Endothelial cell of umbilical vein (primary cell): ENCODE measurements at regions not wholly inside any gene's neighbourhood (a gene's known extent, or its start where the extent isn't known, plus 50 kb on each side); places are given as distances from the start of the nearest gene placed in this dataset.
A peak's percentile ranks its signal among the peaks of the same experiment; 100 is the strongest.

Experiments used
- BruUV-seq: library from RNA; stranded (reverse); fragments of 400-500 nt; replicated peaks from 2 replicates; lab custom pipeline; 2021; lab: Mats Ljungman, UMichigan
- CTCF ChIA-PET: fragments of 300-600, 350-600 bp; sonication (Branson Sonifier 250); formaldehyde crosslinking; loops from one replicate; lab custom pipeline; 2021; ENCODE audit warnings: antibody characterized with exemption, inconsistent platforms; lab: Charles Lee
- POLR2A ChIA-PET: fragments of 300-600, 350-600 bp; sonication (Branson Sonifier 250); formaldehyde crosslinking; loops from one replicate; lab custom pipeline; 2021; ENCODE audit warnings: antibody characterized with exemption, inconsistent platforms; lab: Charles Lee
- DNase-seq: peaks from one replicate; pipeline ENCODE4 v3.0.0-alpha.2; 2011; ENCODE audit warnings: low read depth, low spot score
- FAIRE-seq: peaks from 2 replicates; lab custom pipeline; 2011; peaks lifted over from hg19 to GRCh38; lab: Jason Lieb, UNC
- H2AFZ ChIP-seq: 2 replicates; pipeline ENCODE4 v1.6.0; 2012; ENCODE audit warnings: low read depth, low read length, control low read depth, inconsistent platforms
- H3K27ac ChIP-seq: 2 replicates; pipeline ENCODE4 v1.5.1; 2011; ENCODE audit warnings: low read depth, mild to moderate bottlenecking, control low read depth, low read length, moderate library complexity; ENCODE audit not compliant: insufficient read depth
- H3K27me3 ChIP-seq, 2 experiments: 2 replicates each; pipeline versions ENCODE4 v1.6.0 to v1.6.1; 2011; ENCODE audit warnings: low read length in 2 of 2, mixed read lengths in 1 of 2; ENCODE audit not compliant: control insufficient read depth in 2 of 2, insufficient read depth in 2 of 2
- H3K36me3 ChIP-seq, 2 experiments: 2 replicates in 1 of 2; 3 replicates in 1 of 2; pipeline ENCODE4 v1.5.1; 2011; ENCODE audit warnings: low read length in 2 of 2, mild to moderate bottlenecking in 1 of 2, moderate library complexity in 1 of 2; ENCODE audit not compliant: control insufficient read depth in 2 of 2, insufficient read depth in 2 of 2; ENCODE audit errors: extremely low read depth in 1 of 2
- H3K4me1 ChIP-seq: 3 replicates; pipeline ENCODE4 v1.5.1; 2011; ENCODE audit warnings: mild to moderate bottlenecking, low read length; ENCODE audit not compliant: control insufficient read depth, insufficient read depth; ENCODE audit errors: extremely low read depth
- H3K4me2 ChIP-seq: 2 replicates; pipeline ENCODE4 v1.6.1; 2011; ENCODE audit warnings: low read length, control low read depth, mixed read lengths; ENCODE audit not compliant: insufficient read depth
- H3K4me3 ChIP-seq, 3 experiments: fragments of 200-600 bp in 1 of 3; sonication (generic), shearing (Covaris generic) in 1 of 3; replicated peaks in 1 of 3; 2 replicates each; pipeline ENCODE4 v1.5.1; 2011 to 2016; ENCODE audit warnings: control low read depth in 3 of 3, low read length in 3 of 3, mild to moderate bottlenecking in 2 of 3, inconsistent platforms in 1 of 3, low read depth in 1 of 3, moderate library complexity in 1 of 3; ENCODE audit not compliant: insufficient read depth in 1 of 3
- H3K79me2 ChIP-seq: 2 replicates; pipeline ENCODE4 v1.6.0; 2012; ENCODE audit warnings: low read length, inconsistent platforms; ENCODE audit not compliant: control insufficient read depth, insufficient read depth
- H3K9ac ChIP-seq: replicated peaks from 2 replicates; pipeline ENCODE3; 2011; ENCODE audit warnings: low read length, control low read depth; ENCODE audit not compliant: insufficient read depth; ENCODE audit errors: extremely low read depth
- H3K9me1 ChIP-seq: replicated peaks from 3 replicates; pipeline ENCODE4 v1.6.0; 2011; ENCODE audit warnings: mild to moderate bottlenecking, low read length; ENCODE audit not compliant: control insufficient read depth, insufficient read depth; ENCODE audit errors: extremely low read depth
- H3K9me3 ChIP-seq: replicated peaks from 2 replicates; pipeline ENCODE4 v1.5.1; 2012; ENCODE audit warnings: low read length, inconsistent platforms; ENCODE audit not compliant: control insufficient read depth, insufficient read depth
- H4K20me1 ChIP-seq: replicated peaks from 2 replicates; pipeline ENCODE3; 2011; ENCODE audit warnings: mild to moderate bottlenecking, low read length; ENCODE audit not compliant: control insufficient read depth, insufficient read depth; ENCODE audit errors: extremely low read depth
- CTCF ChIP-seq, 2 donors: IDR thresholded peaks; 1 replicate in 1 of 2; 2 replicates in 1 of 2; pipeline ENCODE4 v1.5.1; 2011; ENCODE audit warnings: low read length in 2 of 2, mild to moderate bottlenecking in 2 of 2, moderate library complexity in 2 of 2, control low read depth in 1 of 2, inconsistent platforms in 1 of 2, low read depth in 1 of 2; ENCODE audit not compliant: insufficient read depth in 1 of 2; ENCODE audit errors: extremely low read depth in 1 of 2
- FOS ChIP-seq: IDR thresholded peaks from 2 replicates; pipeline ENCODE4 v1.6.1; 2011; ENCODE audit warnings: mild to moderate bottlenecking, low read length, moderate library complexity, borderline replicate concordance; ENCODE audit not compliant: insufficient read depth
- JUN ChIP-seq: IDR thresholded peaks from 2 replicates; pipeline ENCODE4 v1.6.1; 2011; ENCODE audit warnings: borderline replicate concordance, low read depth; ENCODE audit not compliant: insufficient read length, insufficient read depth
- POLR2A ChIP-seq: IDR thresholded peaks from 2 replicates; pipeline ENCODE4 v1.6.1; 2012; ENCODE audit warnings: low read depth, mild to moderate bottlenecking, control low read depth, low read length
- POLR2AphosphoS5 ChIP-seq: IDR thresholded peaks from 2 replicates; pipeline ENCODE4 v1.6.1; 2012; ENCODE audit warnings: low read depth, mild to moderate bottlenecking, control low read depth, low read length, moderate library complexity; ENCODE audit not compliant: insufficient read depth
- dilution Hi-C: fragments of 300-500 bp; cut with MboI; formaldehyde crosslinking; loops from one replicate; pipeline ENCODE4 v1.15.0; 2019; ENCODE audit warnings: low sequenced_read_pairs; ENCODE audit not compliant: extremely low pct_ligation_motif_present
- intact Hi-C: fragments of 100-400 bp; cut with micrococcal nuclease; formaldehyde crosslinking; loops from one replicate; pipeline ENCODE4 v1.10.0; 2022

DNA sequence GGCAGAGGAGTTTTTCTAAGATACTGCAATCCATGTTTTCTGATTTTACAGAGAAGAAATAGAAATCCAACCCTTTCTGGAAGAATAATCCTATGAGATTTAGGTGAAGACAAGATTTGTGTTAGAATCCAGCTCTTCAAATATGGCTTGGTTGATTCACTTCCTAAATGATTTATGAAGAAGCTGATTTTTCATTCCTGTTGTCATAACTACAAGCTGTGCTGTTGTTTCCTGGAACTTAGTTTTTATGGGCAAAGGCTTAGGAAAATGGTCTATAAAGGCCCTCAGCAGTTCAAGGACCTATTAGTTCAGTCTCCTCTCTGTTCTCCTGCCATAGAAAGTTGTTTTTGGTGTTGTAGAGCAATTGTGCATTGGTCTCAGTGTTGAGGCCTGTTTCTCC, 174.2 kb upstream of the FAM20A start:
- H3K4me3 ChIP-seq, result no peak overlapping the region
- no peaks in the 10 kb centered on the region for H4K20me1 ChIP-seq
- no peaks in the 10 kb centered on the region for H3K9me1 ChIP-seq
- no peaks in the 10 kb centered on the region for H3K79me2 ChIP-seq
- H3K4me2 ChIP-seq, result peak overlapping the region; percentile 68
- H3K36me3 ChIP-seq, result no peaks in the 10 kb centered on the region
- H3K27me3 ChIP-seq, result no peaks in the 10 kb centered on the region
- no peaks in the 10 kb centered on the region for H3K9me3 ChIP-seq
- intact Hi-C loops, result loop anchor here (5.0 to 10.0 kb wide), 2 partner anchors 552 to 619 kb away; partner anchors contain the start of gene ABCA5
- no TSS peak for BruUV-seq
- H3K4me1 ChIP-seq, result peaks cover 39% of the 10 kb centered on the region
- H2AFZ ChIP-seq, result peak overlapping the region; percentile 33
- FAIRE-seq (peak; percentile 58), DNase-seq (peak; percentile 88)
- peak overlapping the region; percentile 20 for H3K9ac ChIP-seq
- dilution Hi-C loops, result no loop called here
- CTCF ChIA-PET, result interaction anchor here (1.4 to 4.7 kb wide), 10 partner anchors 18 to 473 kb away, joined by 3 to 40 read pairs (median 12); no protein-coding TSS in a partner anchor
- H3K27ac ChIP-seq, result peak overlapping the region; percentile 82
- TF ChIP-seq JUN, result peak; percentile 41
- no peak for TF ChIP-seq FOS
- no peak for TF ChIP-seq POLR2A
- POLR2A ChIA-PET, result no interaction called here

DNA sequence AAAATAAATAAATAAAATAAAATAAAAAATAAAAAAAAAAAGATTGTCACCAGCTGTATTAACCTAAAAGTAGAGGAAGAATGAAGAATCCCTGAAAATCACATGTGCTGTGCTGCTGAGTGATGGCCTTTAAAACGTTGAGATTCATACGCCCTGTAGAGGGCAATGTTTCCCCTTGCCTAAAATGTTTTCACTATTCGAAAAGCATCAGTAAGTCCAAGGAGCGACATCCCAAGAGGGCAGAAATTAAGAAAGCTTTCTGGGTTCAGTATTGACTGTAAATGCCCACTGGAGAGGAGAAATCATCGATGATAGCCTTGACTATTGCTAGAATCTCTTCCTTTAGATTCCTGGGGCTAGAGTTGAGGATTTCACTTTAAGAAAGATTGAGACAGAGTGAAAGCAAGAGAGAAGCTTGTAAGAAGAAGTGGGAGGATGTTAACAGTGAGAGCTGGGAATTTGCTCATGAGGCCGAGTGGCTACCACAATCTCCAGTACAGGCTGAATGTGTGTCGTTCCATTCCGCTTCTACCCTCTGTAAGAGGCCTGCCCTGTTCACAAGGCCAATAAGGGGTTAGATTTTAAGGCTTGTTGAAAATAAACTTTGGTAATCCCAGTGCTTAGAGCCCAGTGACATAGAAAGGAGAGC, 170.8 kb upstream of the FAM20A start:
- H3K9me1 ChIP-seq, result no peaks in the 10 kb centered on the region
- FAIRE-seq, result peak; percentile 73
- peak overlapping the region; percentile 47 for H3K4me2 ChIP-seq
- intact Hi-C loops, result loop anchor here (1.0 to 10.0 kb wide), 4 partner anchors 463 to 751 kb away; no protein-coding TSS in a partner anchor
- H3K4me1 ChIP-seq, result peaks cover 23% of the 10 kb centered on the region
- dilution Hi-C loops, result no loop called here
- H3K4me3 ChIP-seq, result no peak overlapping the region
- no peak overlapping the region for H3K27ac ChIP-seq
- peak; percentile 82 for DNase-seq
- H4K20me1 ChIP-seq, result no peaks in the 10 kb centered on the region
- H3K9ac ChIP-seq, result peak overlapping the region; percentile 21
- H3K9me3 ChIP-seq, result no peaks in the 10 kb centered on the region
- H2AFZ ChIP-seq, result peak overlapping the region; percentile 89
- H3K27me3 ChIP-seq, result no peaks in the 10 kb centered on the region
- TF ChIP-seq CTCF (IDR thresholded peaks at IDR 0.05; ENCODE audit: extremely low read depth in 1 of 2, insufficient read depth in 1 of 2, low read depth in 1 of 2, low read length in 2 of 2), result peak; percentile 51 to 59
- no peak for TF ChIP-seq POLR2AphosphoS5
- no peaks in the 10 kb centered on the region for H3K79me2 ChIP-seq
- no peaks in the 10 kb centered on the region for H3K36me3 ChIP-seq
- ChIA-PET CTCF (interaction anchor here (0.6 to 2.4 kb wide), 50 partner anchors 8 to 1858 kb away, joined by 3 to 72 read pairs (median 4); partner anchors contain the start of genes ABCA5, ABCA6, ABCA8 and MAP2K6), POLR2A (no interaction called here)
- no TSS peak for BruUV-seq
